GM18909 (cell line): ENCODE measurements at regions not wholly inside any gene's neighbourhood (a gene's known extent, or its start where the extent isn't known, plus 50 kb on each side); places are given as distances from the start of the nearest gene placed in this dataset.

ENCODE experiments used
- ATAC-seq: cut with Tn5 transposase; IDR thresholded peaks from one replicate; pipeline ENCODE4 v1.9.1; 2021; ENCODE audit warnings: mild to moderate bottlenecking; ENCODE audit not compliant: unreplicated experiment, poor library complexity

GRCh38 chr22:27513021-27513420 is 288.5 kb downstream of the MN1 start:
- no peak for ATAC-seq

DNA sequence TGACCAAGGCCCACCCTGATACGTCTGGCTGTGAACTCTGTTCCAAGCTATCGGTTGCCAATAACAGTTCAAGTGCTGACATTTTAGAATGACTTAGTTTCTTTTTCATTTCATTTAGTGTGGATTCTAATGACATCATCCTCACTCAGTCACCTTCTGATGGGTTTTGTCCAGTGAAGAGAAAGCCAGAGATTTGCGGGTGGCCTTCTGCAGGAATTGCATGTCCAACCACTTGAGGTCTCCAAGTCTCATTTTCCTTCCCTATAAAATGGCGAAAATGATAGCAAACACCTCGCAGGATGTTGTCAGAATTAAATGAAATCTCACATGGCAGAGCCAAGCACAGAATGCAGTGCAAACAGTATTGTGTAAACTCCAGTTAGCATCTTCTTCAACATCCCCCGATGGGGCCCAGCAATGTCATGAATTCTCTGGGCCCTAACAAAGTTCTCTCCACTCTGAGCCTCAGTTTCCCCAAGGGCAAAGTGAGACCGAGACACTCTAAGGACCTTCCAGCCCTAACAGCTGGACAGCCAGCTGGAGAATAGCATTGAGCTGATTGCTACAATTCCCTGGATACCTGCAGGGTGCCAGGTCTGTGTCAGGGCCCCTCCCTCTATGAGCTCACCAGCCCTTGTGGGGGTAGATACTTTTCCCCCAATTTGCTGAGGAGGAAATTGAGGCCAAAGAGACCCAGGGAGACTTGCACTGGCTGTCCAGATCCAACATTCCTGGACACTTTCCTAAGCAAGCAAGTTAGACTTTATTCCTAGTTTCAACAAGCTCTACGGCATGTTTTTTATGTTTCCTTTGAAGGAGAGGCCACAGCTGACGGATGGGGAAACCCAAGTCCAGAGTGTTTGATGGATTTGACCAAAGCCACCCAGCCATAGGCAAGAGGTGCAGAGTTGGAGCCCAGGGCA is 286.7 kb downstream of the MN1 start:
- no peak for ATAC-seq

DNA sequence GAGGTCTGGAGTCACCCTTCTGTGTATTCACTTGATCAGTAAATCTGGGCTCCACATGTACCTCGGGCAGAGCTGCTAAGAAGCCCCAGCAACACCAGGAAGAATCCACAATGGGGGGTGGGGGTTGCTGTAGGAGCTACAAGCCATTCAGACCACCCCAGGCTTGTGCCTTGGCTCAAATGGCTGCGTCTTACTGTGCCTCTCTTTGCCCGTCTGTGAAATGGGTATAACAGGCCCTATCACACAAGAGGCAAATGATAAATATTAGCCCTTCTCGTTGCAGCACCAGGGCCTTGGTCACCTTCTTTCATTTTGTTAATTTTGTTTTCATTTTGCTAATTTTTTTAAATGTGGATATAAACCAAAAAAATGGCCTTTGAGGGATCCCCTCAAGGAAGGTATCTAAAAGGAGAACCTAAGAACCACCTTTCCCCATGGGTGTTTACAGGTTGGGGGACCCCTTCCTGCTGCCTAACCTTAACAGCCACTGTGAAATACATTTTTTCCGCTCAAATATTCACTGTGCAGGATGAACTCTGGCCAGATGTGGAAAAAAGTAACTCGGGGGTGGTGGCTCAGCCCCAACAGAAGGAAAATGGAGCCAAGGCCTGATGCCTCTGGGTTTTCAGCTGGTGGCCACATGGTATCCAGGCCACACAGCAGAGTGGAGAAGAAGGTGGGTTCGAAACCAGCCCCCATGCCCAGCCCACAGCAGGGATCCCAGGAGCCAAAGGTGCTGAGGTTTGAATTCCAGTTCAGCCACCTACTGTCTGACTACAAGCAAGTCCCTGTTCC is 284.0 kb downstream of the MN1 start:
- no peak for ATAC-seq

- no peak for ATAC-seq
Observed at GRCh38 chr22:27518531-27519340, 282.8 kb downstream of the MN1 start.

- ATAC-seq = no peak
Observed at GRCh38 chr22:27523711-27524110, 277.8 kb downstream of the MN1 start.

DNA sequence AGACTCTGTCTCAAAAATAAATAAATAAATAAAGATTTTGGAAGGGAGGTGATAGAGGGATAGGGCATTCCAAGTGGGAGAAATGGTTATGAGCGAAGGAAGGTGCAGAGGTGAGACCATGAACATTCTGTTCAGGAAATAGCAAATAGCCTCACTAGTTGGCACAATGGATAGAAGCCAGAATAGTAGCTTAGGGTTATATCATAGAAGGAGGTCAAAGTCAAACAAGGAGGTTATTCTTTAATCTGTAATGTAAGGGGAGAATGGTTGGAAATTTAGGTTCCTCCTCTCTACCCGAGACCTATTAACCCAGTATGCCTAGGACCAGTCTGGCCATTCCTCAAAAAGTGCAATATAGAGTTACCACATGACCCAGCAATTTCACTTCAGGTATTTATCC is 275.8 kb downstream of the MN1 start:
- no peak for ATAC-seq

- no peak for ATAC-seq
Observed at GRCh38 chr22:27526901-27527300, 274.7 kb downstream of the MN1 start.

DNA sequence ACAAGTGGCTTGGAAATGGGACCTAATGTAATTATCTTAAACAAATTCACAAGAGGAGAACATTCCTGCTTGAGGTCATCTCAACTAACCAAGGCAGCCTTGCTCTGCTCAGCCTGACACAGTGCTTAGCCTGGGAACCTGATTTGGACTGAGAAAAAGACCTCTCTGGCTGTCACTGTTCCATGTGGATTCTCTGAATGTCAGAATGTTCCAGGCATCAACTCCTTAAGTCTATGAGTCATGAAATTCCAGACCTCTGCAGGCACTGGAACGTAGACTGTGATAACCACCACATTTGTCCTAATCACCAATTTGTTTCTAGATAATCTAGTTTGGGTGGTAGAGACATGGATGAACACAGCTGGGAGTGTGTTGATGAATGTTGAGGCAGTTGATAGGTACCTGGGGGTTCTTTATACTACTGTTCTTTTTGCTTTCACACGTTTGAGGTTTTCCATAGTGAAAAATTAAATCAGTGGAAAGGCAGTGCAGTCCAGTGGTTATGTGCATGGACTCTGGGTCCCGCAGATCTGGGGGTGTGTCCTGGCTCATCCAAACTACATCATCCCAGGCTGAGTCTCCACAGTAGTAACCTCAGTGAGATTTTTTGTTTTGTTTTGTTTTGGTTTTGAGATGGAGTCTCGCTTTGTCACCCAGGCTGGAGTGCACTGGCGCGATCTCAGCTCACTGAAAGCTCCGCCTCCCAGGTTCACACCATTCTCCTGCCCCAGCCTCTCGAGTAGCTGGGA is 269.6 kb downstream of the MN1 start:
- ATAC-seq = no peak

DNA sequence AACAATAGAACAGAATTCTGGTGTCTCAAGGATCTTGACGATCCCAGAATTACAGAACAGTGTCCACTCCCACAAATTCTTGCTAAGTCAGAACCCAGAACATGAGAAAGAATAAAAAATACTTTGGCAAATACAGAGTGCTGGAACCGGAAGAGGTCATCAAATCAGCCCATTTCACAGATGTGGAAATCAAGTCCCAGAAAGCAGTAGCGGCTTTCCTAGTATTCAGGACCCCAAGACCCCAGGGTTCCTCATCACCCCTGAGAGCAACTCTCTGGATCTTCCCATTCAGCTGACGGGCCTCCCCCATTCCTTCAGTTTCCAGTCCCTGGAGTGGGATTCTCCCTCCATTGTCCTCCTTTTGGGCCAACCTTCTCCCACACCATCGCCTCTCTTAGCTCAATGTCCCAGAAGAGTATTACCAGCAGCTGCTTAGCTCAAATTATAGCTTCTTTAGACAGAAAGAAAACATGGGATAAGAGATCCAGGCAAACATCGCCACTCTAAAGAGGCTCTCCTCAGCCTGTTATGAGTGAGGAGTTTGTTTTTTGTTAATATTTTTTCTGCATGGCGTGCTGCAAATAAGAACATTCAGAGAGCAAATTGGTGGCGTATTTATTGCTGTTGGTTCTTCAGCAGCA is 268.3 kb downstream of the MN1 start:
- no peak for ATAC-seq

DNA sequence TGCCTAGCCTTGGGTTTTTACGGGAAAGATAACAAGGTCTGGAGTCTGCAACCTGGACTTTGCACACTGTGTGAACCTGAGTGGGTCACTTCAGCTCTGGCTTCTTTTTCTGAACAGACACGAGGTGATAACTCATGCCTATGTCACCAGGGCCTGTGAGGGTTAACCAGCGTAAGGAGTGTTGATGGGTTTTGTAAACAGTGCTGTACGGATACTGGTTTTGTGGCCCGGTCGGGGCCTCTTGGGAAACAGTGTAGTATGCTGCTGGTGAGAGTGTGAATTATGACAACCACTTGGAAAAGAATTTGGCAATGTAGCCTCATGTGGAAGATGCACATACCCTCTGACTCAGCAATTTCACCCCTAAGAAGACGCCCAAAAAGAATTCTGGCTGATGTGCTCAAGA is 266.8 kb downstream of the MN1 start:
- ATAC-seq = no peak

DNA sequence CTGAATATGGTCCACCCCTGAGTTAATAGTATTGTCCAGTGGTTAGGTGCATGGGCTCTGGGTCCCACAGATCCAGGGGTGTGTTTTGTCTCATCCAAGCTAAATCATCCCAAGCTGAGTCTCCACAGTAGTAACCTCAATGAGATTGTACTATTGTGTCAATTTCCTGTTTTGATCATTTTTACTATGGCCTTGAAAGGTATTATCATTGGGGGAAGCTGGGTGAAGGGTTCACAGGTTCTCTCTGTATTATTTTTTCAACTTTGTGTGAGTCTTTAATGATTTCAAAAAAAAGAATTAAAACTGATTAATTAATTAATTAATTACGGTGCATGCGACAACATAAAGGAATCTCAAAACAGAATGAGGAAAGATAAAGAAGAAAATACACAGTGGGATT is 266.1 kb downstream of the MN1 start:
- no peak for ATAC-seq

GRCh38 chr22:27537501-27537900 is 264.1 kb downstream of the MN1 start:
- no peak for ATAC-seq

GRCh38 chr22:27538666-27539065 is 262.9 kb downstream of the MN1 start:
- ATAC-seq = no peak

DNA sequence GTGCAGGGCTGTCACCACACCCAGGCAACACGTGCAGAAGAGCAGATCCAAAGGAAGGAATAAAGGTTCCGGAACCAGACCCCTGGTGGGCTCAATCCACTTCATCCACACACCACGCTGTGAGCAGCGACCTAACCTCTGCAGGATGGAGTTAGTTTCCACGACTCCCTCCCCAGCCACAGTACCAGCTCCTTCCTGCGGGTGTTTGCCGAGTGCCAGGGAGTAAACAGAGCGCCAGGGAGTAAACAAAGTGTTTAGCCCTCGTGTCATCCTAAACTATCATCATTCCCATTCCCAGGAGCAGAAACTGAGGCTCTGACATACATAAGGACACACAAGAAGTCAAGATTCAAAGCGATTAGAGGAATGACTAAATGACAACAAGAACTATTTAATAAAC is 261.3 kb downstream of the MN1 start:
- ATAC-seq = no peak

- ATAC-seq = no peak
Observed at GRCh38 chr22:27540656-27541396, 260.7 kb downstream of the MN1 start.

DNA sequence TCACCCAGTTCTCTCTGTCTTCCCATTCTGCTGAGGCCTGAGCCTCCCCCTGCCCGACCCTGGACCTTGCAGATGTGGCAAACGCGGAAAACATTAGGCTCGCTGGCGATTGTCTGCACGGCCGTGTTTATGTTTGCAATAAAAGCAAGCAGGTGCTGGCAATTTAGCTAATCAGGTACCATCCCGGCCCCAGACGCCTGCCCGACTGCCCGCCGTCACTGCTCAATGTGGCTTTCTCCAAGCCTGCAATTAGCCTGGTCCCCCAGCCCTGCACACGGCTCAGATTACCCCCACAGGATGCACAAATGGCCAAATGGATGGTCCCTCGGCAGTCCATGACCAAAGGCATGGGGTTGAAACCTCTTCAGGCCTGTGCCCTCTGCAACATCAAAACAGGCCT is 259.7 kb downstream of the MN1 start:
- no peak for ATAC-seq

GRCh38 chr22:27542602-27543001 is 259.0 kb downstream of the MN1 start:
- ATAC-seq = no peak

DNA sequence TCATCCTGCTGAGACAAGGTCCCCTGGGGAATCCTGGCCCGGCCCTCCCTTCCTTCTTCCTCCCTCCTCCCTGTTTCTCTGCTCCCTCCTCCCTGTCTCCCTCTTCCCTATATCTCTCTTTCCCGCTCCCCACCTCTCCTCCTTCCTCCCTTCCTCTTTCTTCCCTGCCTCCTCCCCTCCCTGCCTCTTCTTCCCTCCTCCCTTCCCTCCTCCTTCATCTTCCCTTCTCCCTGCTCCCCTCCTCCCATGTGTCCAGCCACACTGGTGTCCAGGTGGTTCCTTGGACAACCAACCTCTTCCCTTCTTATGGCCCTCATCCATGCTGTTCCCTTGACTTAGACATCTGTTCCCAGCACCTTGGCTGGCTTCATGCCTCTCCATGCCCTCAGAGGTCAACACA is 258.1 kb downstream of the MN1 start:
- no peak for ATAC-seq

- ATAC-seq = no peak
Observed at GRCh38 chr22:27545085-27545484, 256.5 kb downstream of the MN1 start.
